ENCODE measurements at regions not wholly inside any gene's neighbourhood (a gene's known extent, or its start where the extent isn't known, plus 50 kb on each side); places are given as distances from the start of the nearest gene placed in this dataset.
"Not testable (repeated sequence)": the region's sequence is repeated elsewhere in the genome, so short reads cannot be mapped to it uniquely, and the experiment has no call there.

GRCh38 chr5:164998590-164998989, 1493.2 kb downstream of the MAT2B start:
- no peak for DNase-seq (ENCODE audit: low spot score)

DNA sequence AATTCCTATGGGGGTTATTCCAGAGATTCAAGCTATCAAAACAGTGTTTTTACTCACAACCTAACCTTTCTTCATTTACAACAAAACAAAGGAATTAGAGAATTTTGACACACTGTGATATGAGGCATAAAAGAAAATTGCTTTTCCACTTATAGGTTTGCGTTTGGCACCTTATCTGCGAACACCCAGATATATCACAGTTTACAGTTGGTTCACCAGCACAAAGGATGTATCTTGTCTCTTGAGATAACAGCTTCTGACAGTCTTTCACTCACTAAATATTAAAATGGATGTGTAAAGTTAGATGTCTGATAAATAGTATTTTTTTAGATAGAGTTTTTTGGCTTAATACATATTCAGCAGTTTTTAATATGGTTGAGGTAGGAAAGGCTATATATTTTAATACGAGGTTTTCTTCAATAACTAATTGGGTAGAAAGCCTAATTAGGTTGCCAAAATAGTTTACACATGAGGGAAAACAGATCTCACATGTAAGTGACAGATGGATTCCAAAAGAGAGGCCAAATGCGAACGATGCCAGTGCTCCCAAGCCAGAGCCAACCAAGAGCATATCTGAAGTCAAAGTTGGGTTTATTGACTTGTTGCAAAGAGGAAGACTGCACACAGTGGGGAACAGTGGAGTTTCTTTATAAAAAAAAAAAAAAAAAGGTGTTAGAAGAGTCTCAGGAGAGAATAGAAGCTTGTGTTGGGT, 1495.2 kb downstream of the MAT2B start:
- no peak for DNase-seq (ENCODE audit: low spot score)

DNA sequence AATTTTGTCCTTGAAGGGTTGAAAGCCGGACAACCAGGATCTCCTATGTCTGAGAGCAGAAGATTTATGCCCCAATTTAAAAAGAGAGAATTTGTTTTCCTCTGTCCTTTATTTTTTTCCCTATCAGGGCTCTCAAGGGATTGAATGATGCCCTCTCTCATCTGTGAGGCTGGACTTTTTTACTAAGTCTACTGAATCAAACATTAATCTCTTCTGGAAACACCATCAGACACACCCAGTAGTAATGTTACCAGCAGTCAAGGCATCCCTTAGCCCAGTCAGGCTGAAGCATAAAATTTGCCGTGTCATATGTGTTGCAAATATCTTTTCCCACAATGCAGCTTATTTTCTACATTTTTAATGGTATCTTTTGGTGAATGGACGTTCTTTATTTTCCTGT, 1497.9 kb downstream of the MAT2B start:
- no peak for DNase-seq (ENCODE audit: low spot score)

DNA sequence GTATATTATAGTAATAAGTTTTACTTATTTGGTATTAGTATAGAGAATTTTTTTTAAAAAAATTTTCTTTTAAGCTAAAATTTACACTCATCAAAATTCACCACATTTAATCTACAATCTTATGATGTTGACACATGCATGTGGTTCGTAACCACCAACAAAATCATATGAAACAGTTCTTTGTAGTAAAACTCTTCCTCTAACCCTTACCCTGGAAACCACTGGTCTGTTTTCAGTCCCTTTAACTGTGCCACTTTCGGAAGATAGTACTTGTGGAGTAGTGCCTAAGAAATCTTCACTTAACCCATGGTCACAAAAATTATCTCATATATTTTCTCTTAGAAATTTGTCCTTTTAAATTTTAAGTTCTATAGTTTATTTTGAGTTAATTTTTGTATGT, 1498.8 kb downstream of the MAT2B start:
- no peak for DNase-seq (ENCODE audit: low spot score)

DNA sequence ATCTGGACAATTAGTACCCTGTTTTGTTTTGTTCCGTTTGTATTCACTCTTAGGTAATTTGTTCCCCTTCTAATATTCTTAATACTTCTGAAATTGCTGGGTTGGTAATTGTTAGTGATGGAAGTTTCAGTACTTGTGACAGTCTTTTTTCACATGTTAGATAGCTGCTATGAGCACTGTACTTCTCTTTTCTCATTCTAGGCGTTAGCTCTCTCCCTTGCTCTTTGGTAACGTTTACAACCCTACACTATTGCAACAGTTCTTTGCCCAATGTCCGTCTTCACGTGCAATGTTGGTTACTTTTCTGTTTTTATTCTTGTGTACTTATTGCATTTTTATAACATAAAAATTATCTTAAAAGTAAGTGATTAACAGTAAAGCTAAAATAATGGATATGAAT, 1509.0 kb downstream of the MAT2B start:
- DNase-seq (ENCODE audit: low spot score): no peak

GRCh38 chr5:165015126-165015525, 1509.7 kb downstream of the MAT2B start:
- no peak for DNase-seq (ENCODE audit: low spot score)

- no peak for DNase-seq (ENCODE audit: low spot score)
Measured at GRCh38 chr5:165015547-165015946, 1510.1 kb downstream of the MAT2B start.

DNA sequence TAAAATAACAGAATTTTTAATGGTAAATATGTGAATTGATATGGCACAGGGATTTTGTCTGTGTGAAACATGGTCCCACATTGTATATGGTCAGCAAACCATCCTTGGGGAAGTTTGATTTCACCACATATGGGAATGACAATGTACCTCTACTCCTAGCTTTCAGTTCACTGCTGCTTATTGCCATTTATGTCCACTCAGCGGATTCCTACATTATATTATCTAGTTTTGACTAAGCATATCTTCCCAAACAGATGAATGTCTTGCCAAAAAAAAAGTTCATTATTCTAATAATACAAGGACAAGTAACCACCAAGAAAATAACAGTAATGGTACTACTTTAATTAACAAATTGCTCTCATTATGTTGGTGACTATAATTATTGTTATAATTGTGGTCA, 1521.6 kb downstream of the MAT2B start:
- no peak for DNase-seq (ENCODE audit: low spot score)

GRCh38 chr5:165028356-165028755, 1522.9 kb downstream of the MAT2B start:
- no peak for DNase-seq (ENCODE audit: low spot score)

- DNase-seq (ENCODE audit: low spot score): no peak
Measured at GRCh38 chr5:165029099-165029870, 1523.9 kb downstream of the MAT2B start.

GRCh38 chr5:165030971-165031370, 1525.6 kb downstream of the MAT2B start:
- no peak for DNase-seq (ENCODE audit: low spot score)

DNA sequence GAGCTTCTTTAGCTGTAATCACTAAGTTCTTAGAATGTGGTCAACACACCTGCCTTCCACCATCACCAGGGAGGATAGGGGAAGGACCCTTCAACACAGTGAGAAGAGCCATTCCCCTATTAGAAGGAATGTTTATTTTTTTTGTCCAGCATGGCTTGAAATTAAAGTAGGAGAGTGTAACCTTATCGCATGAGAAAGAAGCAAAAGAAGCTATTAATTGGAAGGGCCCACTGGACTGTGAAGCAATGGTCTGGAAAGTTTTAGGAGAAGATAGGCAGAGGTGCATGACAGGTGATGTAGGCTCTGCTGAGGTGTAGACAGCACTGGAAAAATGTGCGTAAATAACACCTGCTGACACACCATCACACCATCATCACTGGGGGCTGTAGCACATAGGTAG, 1526.0 kb downstream of the MAT2B start:
- DNase-seq (ENCODE audit: low spot score): no peak

DNA sequence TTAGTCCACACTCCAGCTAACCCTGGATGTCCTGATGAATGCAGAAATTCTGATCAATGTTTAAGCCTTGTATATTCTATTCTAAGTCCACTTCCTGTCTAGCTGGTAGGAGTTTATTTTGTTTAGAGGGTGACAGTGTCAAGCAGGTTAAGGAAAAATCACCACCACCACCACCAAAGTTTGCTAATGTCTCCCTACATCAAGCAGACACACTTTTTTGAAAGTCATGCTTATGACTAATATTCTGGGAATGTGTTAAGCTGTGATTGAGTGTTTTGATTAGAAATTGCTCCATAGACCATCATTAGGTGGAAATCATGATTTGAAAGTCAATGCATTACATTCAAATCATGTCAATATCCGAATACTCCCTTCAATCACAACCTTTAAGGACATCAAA, 1530.1 kb downstream of the MAT2B start:
- DNase-seq (ENCODE audit: low spot score): no peak

- DNase-seq (ENCODE audit: low spot score): no peak
Measured at GRCh38 chr5:165039748-165040147, 1534.3 kb downstream of the MAT2B start.

DNA sequence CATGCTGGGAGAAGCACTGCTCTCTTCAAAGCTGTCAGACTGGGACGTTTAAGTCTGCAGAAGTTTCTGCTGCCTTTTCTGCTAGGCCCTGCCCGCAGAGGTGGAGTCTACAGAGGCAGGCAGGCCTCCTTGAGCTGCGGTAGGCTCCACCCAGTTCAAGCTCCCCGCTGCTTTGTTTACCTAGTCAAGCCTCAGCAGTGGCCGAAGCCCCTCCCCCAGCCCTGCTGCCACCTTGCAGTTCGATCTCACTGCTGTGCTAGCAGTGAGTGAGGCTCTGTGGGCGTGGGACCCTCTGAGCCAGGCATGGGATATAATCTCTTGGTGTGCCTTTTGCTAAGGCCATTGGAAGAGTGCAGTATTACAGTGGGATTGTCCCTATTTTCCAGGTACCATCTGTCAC, 1540.5 kb downstream of the MAT2B start:
- DNase-seq (ENCODE audit: low spot score): not testable (repeated sequence)

GRCh38 chr5:165055476-165055875, 1550.1 kb downstream of the MAT2B start:
- DNase-seq (ENCODE audit: low spot score): no peak

- no peak for DNase-seq (ENCODE audit: low spot score)
Measured at GRCh38 chr5:165057145-165057544, 1551.7 kb downstream of the MAT2B start.

DNA sequence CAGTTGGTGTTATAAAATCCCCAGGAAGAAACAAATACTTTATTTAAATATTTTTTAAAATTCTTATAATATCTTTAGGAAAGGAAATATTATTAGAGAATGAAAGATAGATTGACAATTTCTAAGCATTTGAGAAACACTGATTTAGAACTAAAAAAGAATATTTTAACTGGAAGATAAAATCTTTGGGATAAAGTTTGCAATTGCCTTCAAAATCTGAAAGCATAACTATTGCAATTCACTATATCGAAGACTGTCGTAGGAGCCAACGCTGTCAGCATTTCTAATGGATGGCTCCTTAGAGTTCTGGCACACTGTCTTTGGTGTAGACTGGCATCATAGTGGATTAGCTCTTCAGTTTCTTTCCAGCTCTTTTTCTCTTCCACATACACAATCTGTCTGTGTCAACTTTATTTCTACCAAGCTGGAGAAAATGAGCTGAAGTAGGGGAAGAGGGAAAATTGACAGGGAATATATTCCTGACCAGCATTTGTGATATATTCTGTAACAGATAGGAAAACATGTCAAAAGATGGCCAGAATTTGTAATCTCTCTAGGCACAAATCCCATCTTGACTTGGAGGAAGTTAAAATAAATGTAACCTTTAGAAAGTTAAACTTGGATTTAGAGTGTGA, 1561.4 kb downstream of the MAT2B start:
- DNase-seq (ENCODE audit: low spot score): no peak

- DNase-seq (ENCODE audit: low spot score): no peak
Measured at GRCh38 chr5:165076686-165077085, 1571.3 kb downstream of the MAT2B start.

DNA sequence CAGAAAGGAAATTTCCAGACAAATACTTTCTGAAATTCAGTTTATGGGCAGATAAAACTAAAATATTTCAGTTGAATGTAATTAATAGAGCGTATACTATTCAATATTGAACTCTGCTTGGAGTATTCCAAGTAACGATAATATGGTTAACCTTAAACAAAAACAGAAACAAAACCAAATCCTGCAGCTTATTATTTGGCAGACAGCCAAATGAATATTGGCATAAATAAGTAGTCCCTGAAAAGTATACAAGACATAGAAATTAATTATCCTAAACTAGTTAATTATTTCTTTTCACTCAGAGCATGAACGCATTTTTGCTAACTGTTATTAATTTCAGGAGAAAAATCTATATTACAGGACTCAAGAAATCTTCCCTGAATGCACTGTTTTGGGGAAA, 1574.0 kb downstream of the MAT2B start:
- DNase-seq (ENCODE audit: low spot score): no peak

DNA sequence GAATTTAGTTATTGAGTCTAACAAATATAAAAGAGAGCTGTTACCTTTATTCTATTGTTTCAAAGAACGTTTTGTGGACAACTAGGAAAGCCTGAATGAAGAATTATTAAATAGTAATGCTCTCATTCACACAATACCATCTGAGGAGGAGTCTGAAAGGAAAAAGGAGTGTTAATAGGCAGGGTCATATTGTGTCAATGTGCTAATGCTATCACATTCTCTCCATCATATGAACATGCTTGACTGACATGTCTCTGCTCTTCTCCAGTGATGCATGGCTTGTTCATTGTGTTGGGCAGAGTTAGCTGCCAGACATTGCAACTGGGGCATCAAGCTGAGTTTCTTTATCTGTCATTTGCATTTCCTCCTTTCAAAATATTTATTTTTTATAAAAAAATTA, 1578.0 kb downstream of the MAT2B start:
- no peak for DNase-seq (ENCODE audit: low spot score)

DNA sequence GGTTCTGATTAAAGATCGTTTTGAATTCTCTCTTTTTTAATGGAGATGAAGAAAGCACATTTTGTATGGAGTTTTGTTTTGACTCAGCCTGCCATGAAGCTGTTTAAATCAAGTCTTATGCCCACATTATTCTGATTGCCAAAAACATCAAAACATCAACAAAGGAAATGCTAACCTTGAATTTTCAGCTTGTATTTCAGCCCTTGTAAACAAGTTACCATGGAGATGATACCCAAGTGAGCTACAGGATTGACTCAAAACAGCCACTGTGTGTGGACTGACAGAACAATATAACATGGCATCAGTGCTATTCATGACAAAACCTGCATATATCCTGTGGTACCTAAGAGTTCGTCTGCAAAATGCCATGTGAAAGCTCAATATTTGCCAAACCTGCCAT, 1581.0 kb downstream of the MAT2B start:
- no peak for DNase-seq (ENCODE audit: low spot score)

GRCh38 chr5:165094782-165095181, 1589.4 kb downstream of the MAT2B start:
- DNase-seq (ENCODE audit: low spot score): no peak
